Lower leg skin (tissue), 3 donors: ENCODE measurements at regions not wholly inside any gene's neighbourhood (a gene's known extent, or its start where the extent isn't known, plus 50 kb on each side); places are given as distances from the start of the nearest gene placed in this dataset.

ENCODE experiments used
- CTCF ChIP-seq, 3 donors: fragments of 450-650 bp; IDR thresholded peaks; one replicate each; pipeline ENCODE4 v1.5.1; 2016; ENCODE audit warnings: antibody characterized with exemption in 3 of 3, mild to moderate bottlenecking in 3 of 3, moderate library complexity in 2 of 3
- POLR2A ChIP-seq, 2 donors: fragments of 450-650 bp; IDR thresholded peaks; one replicate each; pipeline ENCODE4 v1.6.1; 2016 to 2017; ENCODE audit warnings: antibody characterized with exemption in 2 of 2, mild to moderate bottlenecking in 1 of 2, moderate library complexity in 1 of 2

GRCh38 chr2:6218926-6219325 lies 526.7 kb downstream of the SOX11 start:
- TF ChIP-seq POLR2A (IDR thresholded peaks at IDR 0.05) (no peak), CTCF (IDR thresholded peaks at IDR 0.05) (no peak)
